NCI-H345 (cell line): ENCODE measurements at regions not wholly inside any gene's neighbourhood (a gene's known extent, or its start where the extent isn't known, plus 50 kb on each side); places are given as distances from the start of the nearest gene placed in this dataset.

Source experiments
- DNase-seq: peaks from one replicate; lab custom pipeline; 2025; lab: John Stamatoyannopoulos, UW

DNA sequence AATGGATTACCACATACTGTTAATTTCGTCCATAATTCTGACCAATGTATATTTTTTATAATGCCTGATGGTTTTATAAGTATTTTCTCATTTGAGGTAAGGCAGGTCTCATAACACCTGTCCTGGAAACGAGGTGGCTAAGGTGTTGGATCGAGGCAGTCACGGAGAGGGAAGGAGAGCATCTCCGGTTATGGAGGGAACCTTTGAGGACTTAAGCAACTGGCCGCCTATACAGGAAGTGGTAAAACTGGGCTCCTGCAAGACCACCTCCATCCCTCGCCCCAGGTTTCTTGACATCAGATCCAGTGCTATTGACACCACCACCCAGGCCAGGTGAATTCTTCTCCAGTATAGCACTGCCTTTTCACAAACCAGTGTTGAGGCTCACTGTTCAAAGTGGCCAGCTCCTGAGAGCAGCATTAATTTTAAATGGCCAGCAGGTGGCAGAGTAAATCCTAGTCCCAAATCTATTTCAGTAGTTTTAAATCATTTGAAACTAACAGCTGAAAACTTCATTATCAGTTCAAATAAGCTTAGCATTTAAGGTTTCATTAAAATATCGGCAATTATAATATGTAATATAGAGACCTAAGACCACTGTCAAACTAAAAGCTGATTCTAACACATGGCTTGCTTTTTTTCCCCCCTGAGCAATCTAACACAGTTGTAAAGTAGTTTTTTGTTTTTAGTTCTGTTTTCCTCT lies 100.8 kb downstream of the PPM1A start:
- peak; percentile 69 for DNase-seq

GRCh38 chr14:60350366-60350720 lies 101.3 kb downstream of the PPM1A start:
- DNase-seq: no peak

- DNase-seq: no peak
These were observed 104.4 kb downstream of the PPM1A start for GRCh38 chr14:60353420-60353819.

DNA sequence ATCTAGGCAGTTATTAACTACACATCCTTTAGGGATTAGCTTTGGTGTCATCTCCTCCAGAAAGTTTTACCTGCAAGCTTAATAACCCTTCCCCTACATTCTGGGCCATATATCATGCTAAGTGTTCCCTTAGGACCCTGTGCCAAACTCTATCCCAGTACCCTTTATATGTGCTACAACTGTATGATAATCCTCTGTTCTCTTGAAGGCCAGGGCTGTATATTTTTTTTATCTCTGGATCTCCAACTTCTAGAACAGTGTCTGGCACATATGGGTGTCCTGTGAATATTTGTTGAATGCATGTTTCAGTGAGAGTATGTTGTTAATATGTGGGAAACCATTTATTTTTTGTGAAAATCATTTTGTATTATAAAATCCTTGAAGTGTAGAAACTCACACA lies 106.7 kb downstream of the PPM1A start:
- DNase-seq: no peak

DNA sequence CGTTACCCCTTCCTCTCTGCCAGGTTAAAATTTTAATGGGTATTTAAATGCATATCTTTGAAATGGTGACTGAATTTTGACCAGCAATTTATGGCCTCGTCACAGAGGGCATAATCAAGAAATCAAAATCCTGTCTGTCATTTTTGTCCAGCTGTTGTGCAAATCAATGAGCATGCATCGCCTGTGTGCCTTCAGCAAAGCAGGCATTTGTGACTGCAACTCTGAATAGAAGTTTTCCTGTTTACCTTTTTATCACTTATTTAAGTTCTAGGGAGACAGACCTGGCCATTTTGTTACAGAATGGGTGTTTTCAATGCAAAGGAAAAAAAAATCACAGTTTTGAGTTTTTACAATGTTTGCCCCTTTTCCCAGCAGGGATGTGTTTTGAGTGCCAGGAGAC lies 107.4 kb downstream of the PPM1A start:
- DNase-seq: no peak

DNA sequence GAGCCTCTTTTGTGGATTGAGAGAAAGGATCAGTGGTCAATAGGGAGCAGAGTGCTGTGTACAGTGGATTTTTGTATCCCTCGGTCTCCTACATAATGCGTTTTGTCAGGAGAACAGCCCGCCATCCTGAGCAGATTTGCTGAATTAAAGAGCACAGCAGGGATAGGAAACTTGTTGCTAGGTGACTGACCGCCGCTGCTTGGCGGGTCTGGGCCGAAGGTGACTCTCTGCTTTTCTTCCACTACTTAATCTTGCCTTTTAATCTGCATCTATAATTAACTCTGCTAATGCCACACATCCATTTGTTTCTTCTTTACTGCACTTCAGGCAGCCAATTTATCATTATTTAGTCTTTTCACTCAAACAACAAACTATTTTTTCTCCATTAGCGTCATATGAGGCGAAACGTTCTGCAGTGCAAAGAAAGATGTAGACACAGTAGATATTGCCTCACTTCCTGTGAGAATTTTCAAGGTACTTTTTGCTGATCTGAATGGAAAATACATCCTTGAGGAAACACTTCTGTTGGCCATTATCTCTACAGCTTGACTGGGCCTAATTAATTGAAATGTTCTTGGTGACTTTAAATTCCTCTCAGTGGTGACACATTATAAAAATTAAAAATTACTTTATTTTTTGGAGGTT lies 108.0 kb downstream of the PPM1A start:
- peak; percentile 61 for DNase-seq

DNA sequence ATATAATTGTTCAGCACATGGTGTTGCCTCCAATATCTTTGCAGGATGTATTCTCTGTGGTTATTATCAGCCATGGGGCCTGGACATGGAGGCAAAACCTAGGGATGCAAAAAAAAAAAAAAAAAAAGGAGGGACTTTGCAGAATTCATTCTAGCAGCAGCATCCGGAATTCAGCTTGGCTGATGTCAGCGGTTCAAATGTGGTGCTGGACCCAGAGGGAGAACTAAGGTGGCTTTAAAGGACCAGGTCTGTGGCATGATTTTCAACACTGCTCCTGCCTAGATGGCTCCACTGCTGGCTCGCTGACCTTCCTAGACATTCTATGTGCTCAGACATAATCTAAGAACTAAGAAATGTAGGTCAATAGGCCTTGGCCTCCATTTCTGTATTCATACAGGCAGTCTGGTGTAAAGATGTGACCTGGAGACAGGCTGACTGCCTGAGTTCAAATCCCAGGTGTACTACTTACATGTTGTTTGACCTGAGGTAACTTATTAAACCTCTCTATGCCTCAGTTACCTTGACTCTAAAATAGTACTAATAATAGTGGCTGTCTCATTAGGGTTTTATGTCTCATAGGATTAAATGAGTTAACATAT lies 108.6 kb downstream of the PPM1A start:
- no peak for DNase-seq

DNA sequence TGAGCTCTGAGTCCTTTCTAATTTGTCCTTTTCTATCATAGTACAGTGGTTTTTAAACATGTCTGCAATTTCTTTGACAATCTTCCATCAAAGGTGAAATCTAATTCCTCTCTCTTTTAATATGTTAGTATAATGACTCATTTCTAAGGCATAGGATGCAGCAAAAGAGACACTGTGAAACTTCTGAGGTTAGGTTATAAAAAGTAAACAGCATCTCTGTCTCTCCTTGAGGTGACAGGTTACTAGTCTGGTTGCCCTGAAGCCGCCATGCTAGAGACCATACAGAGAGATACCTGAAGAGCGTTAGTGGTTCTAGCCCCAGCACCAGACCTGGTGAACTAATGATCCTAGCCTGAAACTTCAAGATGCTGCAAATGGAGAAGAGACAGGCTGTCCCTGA lies 114.3 kb downstream of the PPM1A start:
- no peak for DNase-seq

DNA sequence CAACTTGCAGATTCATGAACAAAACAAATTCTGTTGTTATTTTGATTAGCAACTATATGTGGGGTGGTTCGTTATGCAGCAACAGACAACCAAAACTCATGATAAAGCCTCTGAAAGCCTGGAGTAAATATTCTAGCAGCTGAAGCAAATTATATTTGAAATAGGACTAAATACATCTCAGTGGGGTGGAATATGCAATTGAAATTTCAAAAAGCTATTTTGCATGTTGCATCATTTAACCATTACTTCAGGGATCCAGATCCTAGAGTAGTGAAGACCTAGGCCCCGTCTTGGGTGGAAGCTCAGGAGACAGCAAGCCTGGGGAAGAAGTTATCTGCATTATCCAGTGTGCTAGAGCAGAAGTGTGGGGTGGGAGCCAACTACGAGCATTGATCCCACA lies 114.7 kb downstream of the PPM1A start:
- DNase-seq: no peak

DNA sequence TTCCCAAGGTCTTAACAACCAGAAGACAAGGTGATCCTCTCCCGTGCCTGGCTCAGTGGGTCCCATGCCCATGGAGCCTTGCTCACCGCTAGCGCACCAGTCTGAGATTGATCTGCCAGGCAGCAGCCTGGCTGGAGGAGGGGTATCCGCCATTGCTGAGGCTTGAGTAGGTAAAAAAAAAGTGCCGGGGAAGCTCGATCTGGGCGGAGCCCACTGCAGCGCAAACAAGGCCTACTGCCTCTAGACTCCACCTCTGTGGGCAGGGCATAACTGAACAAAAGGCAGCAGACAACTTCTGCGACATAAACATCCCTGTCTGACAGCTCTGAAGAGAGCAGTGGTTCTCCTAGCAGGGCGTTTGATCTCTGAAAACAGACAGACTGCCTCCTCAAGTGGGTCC lies 104.0 kb downstream of the C14orf39 start:
- DNase-seq: no peak
